Adrenal gland (tissue), 5 donors: ENCODE measurements at regions not wholly inside any gene's neighbourhood (a gene's known extent, or its start where the extent isn't known, plus 50 kb on each side); places are given as distances from the start of the nearest gene placed in this dataset.

Experiments used
- CTCF ChIP-seq, 6 experiments: fragments of 450-650 bp in 4 of 6; fragments of 200-600 bp in 2 of 6; sonication (generic) in 1 of 6; IDR thresholded peaks; 1 replicate in 5 of 6; 2 replicates in 1 of 6; pipeline versions ENCODE4 v1.5.1 to v1.8.0; 2016 to 2021; ENCODE audit warnings: antibody characterized with exemption in 6 of 6, mild to moderate bottlenecking in 2 of 6, moderate library complexity in 1 of 6
- POLR2A ChIP-seq, 2 donors: fragments of 450-650 bp; IDR thresholded peaks; one replicate each; pipeline ENCODE4 v1.6.1; 2017; ENCODE audit warnings: antibody characterized with exemption in 2 of 2, mild to moderate bottlenecking in 2 of 2, moderate library complexity in 1 of 2
- donor health status: DM: no; HTN: no; CAD: no.

GRCh38 chr3:181771120-181771519, 59.4 kb downstream of the SOX2 start:
- no peak for TF ChIP-seq CTCF (IDR thresholded peaks at IDR 0.05)
- no peak for TF ChIP-seq POLR2A (IDR thresholded peaks at IDR 0.05)
